SK-MEL-5 (cell line): ENCODE measurements at regions not wholly inside any gene's neighbourhood (a gene's known extent, or its start where the extent isn't known, plus 50 kb on each side); places are given as distances from the start of the nearest gene placed in this dataset.
"Not testable (repeated sequence)": the region's sequence is repeated elsewhere in the genome, so short reads cannot be mapped to it uniquely, and the experiment has no call there.

Experiments
- DNase-seq: peaks from one replicate; pipeline ENCODE4 v3.0.0-alpha.2; 2016; ENCODE audit warnings: low read depth, low spot score
- in situ Hi-C: cut with HindIII; loops from 2 replicates; pipeline ENCODE4 v1.10.0; 2016; ENCODE audit warnings: low sequenced_read_pairs, high pct_unique_total_duplicates, low pct_unique_long_range_greater_than_20kb
- small RNA-seq, 2 experiments: library from RNA; depleted of rRNA; stranded (forward); fragments of <200 nt; gene quantifications; one replicate each; pipeline ENCODE3, GENCODE V24; 2014

DNA sequence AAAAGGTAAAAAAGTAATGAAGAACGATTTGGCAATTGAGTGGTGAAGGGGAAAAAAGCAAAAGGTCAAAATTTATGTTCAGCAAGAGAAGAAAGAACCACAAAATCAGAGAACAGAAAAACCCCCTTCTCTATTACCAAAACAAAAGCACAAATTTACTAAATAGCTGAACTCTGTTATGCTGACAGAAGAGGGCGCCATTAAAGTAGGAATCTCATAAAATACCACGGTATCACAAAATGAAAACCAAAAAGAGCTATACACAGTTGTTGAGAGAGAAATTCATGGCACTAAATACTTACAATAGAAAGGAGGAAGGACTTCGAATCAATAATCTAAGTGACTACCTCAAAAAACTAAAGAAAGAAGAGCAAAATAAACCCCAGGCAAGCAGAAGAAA is 69.6 kb upstream of the CXorf66 start:
- in situ Hi-C loops, result no loop called here

GRCh38 chrX:140022482-140022881 is 57.2 kb upstream of the CXorf66 start:
- DNase-seq, result no peak
- in situ Hi-C loops, result no loop called here

More for the DNA sequence above, 69.6 kb upstream of the CXorf66 start:
- peak; percentile 29 for DNase-seq

DNA sequence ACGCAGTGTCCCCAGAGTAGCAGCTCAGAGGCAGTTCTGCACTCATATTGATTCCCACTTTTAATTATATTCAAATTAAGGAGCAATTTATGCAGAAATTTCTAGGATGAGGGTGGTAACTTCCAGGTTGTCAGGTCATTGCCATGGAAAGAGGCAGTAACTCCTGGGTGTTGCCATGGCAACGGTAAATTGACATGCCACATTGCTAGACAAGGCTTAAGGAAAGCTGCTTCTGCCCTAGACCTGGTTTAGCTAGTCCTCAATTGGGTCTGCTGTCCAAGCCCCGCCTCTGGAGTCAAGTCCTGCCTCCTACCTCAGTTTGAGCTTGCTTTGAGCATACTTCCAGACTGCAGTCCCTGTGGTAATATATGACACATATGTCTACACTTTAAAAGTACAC is 53.8 kb upstream of the CXorf66 start:
- DNase-seq, in situ Hi-C loops: not testable (repeated sequence)

Small RNA genes lying in the stretch of these regions (small RNA-seq; reads per million reads assigned to genes)
- 0 reads per million in 2 experiments for gene RN7SL727P
